K562 (cell line): ENCODE measurements at regions not wholly inside any gene's neighbourhood (a gene's known extent, or its start where the extent isn't known, plus 50 kb on each side); places are given as distances from the start of the nearest gene placed in this dataset.

Experiments
- CBX2 ChIP-seq: fragments of 200-600 bp; sonication (generic); IDR thresholded peaks from one replicate; pipeline ENCODE4 v1.6.1; 2012; ENCODE audit warnings: mild to moderate bottlenecking, low read length, inconsistent platforms; ENCODE audit not compliant: insufficient read depth, poor library complexity, severe bottlenecking
- CREB1 ChIP-seq, 2 experiments: sonication (generic) in 1 of 2; formaldehyde crosslinking in 1 of 2; IDR thresholded peaks; 2 replicates each; pipeline versions ENCODE4 v1.6.1 to v1.8.0; 2012 to 2022; ENCODE audit warnings: inconsistent platforms in 1 of 2, mild to moderate bottlenecking in 1 of 2, missing genetic modification reagents in 1 of 2, moderate library complexity in 1 of 2
- CREB5 ChIP-seq: fragments of 250-450 bp; sonication (Bioruptor Pico); IDR thresholded peaks from 2 replicates; pipeline ENCODE4 v1.5.0; 2020; ENCODE audit warnings: mild to moderate bottlenecking
- DEAF1 ChIP-seq: fragments of 450-650 bp; formaldehyde crosslinking; IDR thresholded peaks from 2 replicates; pipeline ENCODE4 v1.4.0; 2020; ENCODE audit warnings: mild to moderate bottlenecking, moderate library complexity
- E2F3 ChIP-seq: fragments of 250-450 bp; sonication (Bioruptor Pico); IDR thresholded peaks from 2 replicates; pipeline ENCODE4 v1.4.0; 2020; ENCODE audit warnings: mild to moderate bottlenecking
- ERF ChIP-seq: fragments of 450-650 bp; formaldehyde crosslinking; IDR thresholded peaks from 2 replicates; pipeline ENCODE4 v1.4.0; 2020; ENCODE audit warnings: mild to moderate bottlenecking, mixed read lengths
- ESRRB ChIP-seq: fragments of 250-450 bp; sonication (Bioruptor Pico); IDR thresholded peaks from 2 replicates; pipeline ENCODE4 v1.5.0; 2020; ENCODE audit warnings: mild to moderate bottlenecking, moderate library complexity, borderline replicate concordance
- GTF3C2 ChIP-seq: IDR thresholded peaks from 3 replicates; pipeline ENCODE4 v1.6.1; 2011; ENCODE audit warnings: borderline replicate concordance, mild to moderate bottlenecking, moderate library complexity; ENCODE audit not compliant: insufficient read length; ENCODE audit errors: extremely low read depth
- HMGN3 ChIP-seq: IDR thresholded peaks from 2 replicates; pipeline ENCODE4 v1.6.1; 2011; ENCODE audit warnings: borderline replicate concordance, low read depth, mild to moderate bottlenecking, mixed read lengths, low read length; ENCODE audit not compliant: insufficient read length; ENCODE audit errors: extremely low read depth
- PBX2 ChIP-seq, 2 experiments: IDR thresholded peaks in 1 of 2; conservative IDR thresholded peaks in 1 of 2; 2 replicates each; pipeline ENCODE4 v1.6.1; 2016; ENCODE audit warnings: low read depth in 2 of 2, mild to moderate bottlenecking in 1 of 2, missing compliant biosample characterization in 1 of 2, missing genetic modification characterization in 1 of 2, moderate library complexity in 1 of 2
- RNF2 ChIP-seq: sonication (generic); IDR thresholded peaks from 2 replicates; pipeline ENCODE4 v1.6.1; 2016
- RUNX1 ChIP-seq: sonication (generic); IDR thresholded peaks from 2 replicates; pipeline ENCODE4 v1.6.1; 2016; ENCODE audit warnings: antibody characterized with exemption, low read depth
- SOX6 ChIP-seq: fragments of 450-650 bp; IDR thresholded peaks from 2 replicates; pipeline ENCODE4 v1.6.1; 2014; ENCODE audit warnings: mild to moderate bottlenecking
- TAL1 ChIP-seq: fragments of 450-650 bp; IDR thresholded peaks from 2 replicates; pipeline ENCODE4 v1.6.1; 2016; ENCODE audit warnings: mild to moderate bottlenecking
- TBP ChIP-seq: optimal IDR thresholded peaks from 2 replicates; pipeline ENCODE3; 2011; ENCODE audit warnings: low read depth, low read length, improper control_type of control experiment
- U2AF1 ChIP-seq: fragments of 200-400 bp; formaldehyde crosslinking; optimal IDR thresholded peaks from 2 replicates; pipeline ENCODE3; 2017; ENCODE audit warnings: mild to moderate bottlenecking, low read depth, low read length, moderate library complexity
- ZBTB2 ChIP-seq: fragments of 450-650 bp; IDR thresholded peaks from 2 replicates; pipeline ENCODE4 v1.6.1; 2016; ENCODE audit warnings: antibody characterized with exemption
- ZNF224 ChIP-seq: sonication (generic); formaldehyde crosslinking; IDR thresholded peaks from 2 replicates; pipeline ENCODE4 v1.8.0; 2022; ENCODE audit warnings: mild to moderate bottlenecking, missing genetic modification reagents

- no peak for TF ChIP-seq ZNF224 (CRISPR knock-in tag)
- no peak for TF ChIP-seq CBX2
- TF ChIP-seq ZBTB2: no peak
- no peak for TF ChIP-seq U2AF1
- no peak for TF ChIP-seq E2F3 (CRISPR knock-in tag)
- TF ChIP-seq HMGN3: no peak
- no peak for TF ChIP-seq CREB1 (IDR thresholded peaks at IDR 0.05)
- no peak for TF ChIP-seq CREB1 (CRISPR knock-in tag; IDR thresholded peaks at IDR 0.05)
- no peak for TF ChIP-seq PBX2 (CRISPR knock-in tag; IDR thresholded peaks at IDR 0.05; ENCODE audit: low read depth)
- TF ChIP-seq PBX2 (tag; conservative IDR thresholded peaks at IDR 0.05; ENCODE audit: low read depth): peak; percentile 75
- TF ChIP-seq RNF2: no peak
- no peak for TF ChIP-seq TBP
- TF ChIP-seq TAL1: no peak
- TF ChIP-seq RUNX1: no peak
- no peak for TF ChIP-seq ESRRB (CRISPR knock-in tag)
- TF ChIP-seq CREB5 (CRISPR knock-in tag): no peak
- TF ChIP-seq ERF (CRISPR knock-in tag): no peak
- TF ChIP-seq SOX6: no peak
- TF ChIP-seq DEAF1: no peak
- no peak for TF ChIP-seq GTF3C2
Measured at GRCh38 chr7:120053390-120053961, 219.5 kb upstream of the KCND2 start (continued).
